ENCODE measurements at regions not wholly inside any gene's neighbourhood (a gene's known extent, or its start where the extent isn't known, plus 50 kb on each side); places are given as distances from the start of the nearest gene placed in this dataset.
A peak's percentile ranks its signal among the peaks of the same experiment; 100 is the strongest.

GRCh38 chr20:19907326-19908056 lies 109.7 kb upstream of the NAA20 start:
- in situ Hi-C loops (cut with HindIII; ENCODE audit: low sequenced_read_pairs), result no loop called here
- no peak for DNase-seq (ENCODE audit: low read depth, low spot score)

GRCh38 chr20:19908576-19908975 lies 108.6 kb upstream of the NAA20 start:
- no peak for DNase-seq (ENCODE audit: low read depth, low spot score)
- no peak overlapping the region for H3K4me3 ChIP-seq (ENCODE audit: low read depth, low read length)
- no peak for TF ChIP-seq CTCF (IDR thresholded peaks at IDR 0.05; ENCODE audit: low read depth, low read length)
- in situ Hi-C loops (cut with HindIII; ENCODE audit: low sequenced_read_pairs), result no loop called here

More at GRCh38 chr20:19907326-19908056, 109.7 kb upstream of the NAA20 start:
- TF ChIP-seq CTCF (IDR thresholded peaks at IDR 0.05; ENCODE audit: low read depth, low read length), result no peak
- no peak overlapping the region for H3K4me3 ChIP-seq (ENCODE audit: low read depth, low read length)

GRCh38 chr20:19909725-19910124 lies 107.4 kb upstream of the NAA20 start:
- TF ChIP-seq CTCF (IDR thresholded peaks at IDR 0.05; ENCODE audit: low read depth, low read length), result no peak
- DNase-seq (ENCODE audit: low read depth, low spot score), result peak; percentile 18
- in situ Hi-C loops (cut with HindIII; ENCODE audit: low sequenced_read_pairs), result no loop called here
- H3K4me3 ChIP-seq (ENCODE audit: low read depth, low read length), result no peak overlapping the region

- TF ChIP-seq CTCF (IDR thresholded peaks at IDR 0.05; ENCODE audit: low read depth, low read length), result no peak
- DNase-seq (ENCODE audit: low read depth, low spot score), result no peak
- in situ Hi-C loops (cut with HindIII; ENCODE audit: low sequenced_read_pairs), result no loop called here
- no peak overlapping the region for H3K4me3 ChIP-seq (ENCODE audit: low read depth, low read length)
Measured at GRCh38 chr20:19911810-19912382, 105.3 kb upstream of the NAA20 start.

- no peak for TF ChIP-seq CTCF (IDR thresholded peaks at IDR 0.05; ENCODE audit: low read depth, low read length)
- H3K4me3 ChIP-seq (ENCODE audit: low read depth, low read length), result no peak overlapping the region
- DNase-seq (ENCODE audit: low read depth, low spot score), result no peak
- in situ Hi-C loops (cut with HindIII; ENCODE audit: low sequenced_read_pairs), result no loop called here
Measured at GRCh38 chr20:19913349-19913748, 103.8 kb upstream of the NAA20 start.

GRCh38 chr20:19913927-19914614 lies 103.1 kb upstream of the NAA20 start:
- peak; percentile 47 for DNase-seq (ENCODE audit: low read depth, low spot score)
- in situ Hi-C loops (cut with HindIII; ENCODE audit: low sequenced_read_pairs), result no loop called here
- TF ChIP-seq CTCF (IDR thresholded peaks at IDR 0.05; ENCODE audit: low read depth, low read length), result no peak
- H3K4me3 ChIP-seq (ENCODE audit: low read depth, low read length), result no peak overlapping the region
